SK-N-MC (cell line): ENCODE measurements at regions not wholly inside any gene's neighbourhood (a gene's known extent, or its start where the extent isn't known, plus 50 kb on each side); places are given as distances from the start of the nearest gene placed in this dataset.

Source experiments
- EZH2 ChIP-seq: fragments of 200-600 bp; sonication (generic); IDR thresholded peaks from one replicate; pipeline ENCODE4 v1.6.1; 2017; ENCODE audit warnings: antibody characterized with exemption
- FOXP2 ChIP-seq: optimal IDR thresholded peaks from 2 replicates; pipeline ENCODE3; 2011; ENCODE audit warnings: mild to moderate bottlenecking, moderate library complexity; ENCODE audit not compliant: insufficient read depth; ENCODE audit errors: extremely low read length, control extremely low read depth
- POLR2AphosphoS5 ChIP-seq: IDR thresholded peaks from 2 replicates; pipeline ENCODE4 v1.6.1; 2012; ENCODE audit warnings: mild to moderate bottlenecking, low read depth, low read length, borderline replicate concordance

DNA sequence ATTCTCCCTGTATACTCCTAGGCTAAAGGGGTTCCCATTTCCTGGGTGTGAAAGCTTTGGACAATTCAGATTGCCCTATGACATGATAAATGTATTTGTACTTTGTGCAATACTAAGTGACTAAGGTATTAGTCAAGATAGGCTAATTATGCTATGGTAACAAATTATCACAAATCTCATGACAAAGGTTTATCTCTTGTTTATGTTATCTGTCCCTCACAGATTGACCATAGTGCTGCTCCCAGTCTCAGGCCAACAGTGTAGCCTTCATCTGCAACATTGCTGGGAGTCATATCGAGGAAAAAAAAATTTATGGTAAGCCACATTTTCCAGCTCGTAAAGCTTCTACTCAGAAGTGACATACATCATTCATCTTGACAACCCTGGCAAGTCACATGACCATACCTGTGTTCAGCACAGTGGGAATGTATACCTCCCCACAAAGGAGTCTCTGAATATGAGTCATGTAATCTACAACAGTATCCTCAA is 346.2 kb downstream of the IGSF11 start:
- TF ChIP-seq EZH2 (no peak), POLR2AphosphoS5 (no peak), FOXP2 (no peak)
